ENCODE measurements at regions not wholly inside any gene's neighbourhood (a gene's known extent, or its start where the extent isn't known, plus 50 kb on each side); places are given as distances from the start of the nearest gene placed in this dataset.

DNA sequence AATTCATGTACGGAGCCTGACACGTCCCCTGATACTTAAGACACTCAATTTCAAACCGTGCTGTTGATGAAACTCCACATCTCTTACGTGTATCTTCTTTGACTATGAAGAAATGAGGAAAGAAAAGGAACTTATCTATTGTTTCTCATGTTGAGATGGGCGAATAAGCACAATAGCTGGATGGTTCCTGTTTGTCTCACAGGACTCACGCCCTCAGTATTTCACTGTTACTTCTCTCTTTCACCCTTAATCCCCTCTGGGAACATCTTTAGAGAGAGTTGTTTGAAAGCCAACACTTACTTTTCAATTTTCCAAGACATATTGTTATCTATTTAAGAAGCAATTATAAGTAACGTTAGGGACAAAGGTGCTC lies 99.8 kb downstream of the COPS8 start:
- Histone ChIP-seq H3K27ac (no peak overlapping the region), H3K27me3 (replicated peaks) (no peaks in the 10 kb centered on the region), H3K4me3 (ENCODE audit: low read depth, low read length) (no peak overlapping the region), H3K36me3 (replicated peaks) (no peaks in the 10 kb centered on the region)
- TF ChIP-seq, protein P1, sequence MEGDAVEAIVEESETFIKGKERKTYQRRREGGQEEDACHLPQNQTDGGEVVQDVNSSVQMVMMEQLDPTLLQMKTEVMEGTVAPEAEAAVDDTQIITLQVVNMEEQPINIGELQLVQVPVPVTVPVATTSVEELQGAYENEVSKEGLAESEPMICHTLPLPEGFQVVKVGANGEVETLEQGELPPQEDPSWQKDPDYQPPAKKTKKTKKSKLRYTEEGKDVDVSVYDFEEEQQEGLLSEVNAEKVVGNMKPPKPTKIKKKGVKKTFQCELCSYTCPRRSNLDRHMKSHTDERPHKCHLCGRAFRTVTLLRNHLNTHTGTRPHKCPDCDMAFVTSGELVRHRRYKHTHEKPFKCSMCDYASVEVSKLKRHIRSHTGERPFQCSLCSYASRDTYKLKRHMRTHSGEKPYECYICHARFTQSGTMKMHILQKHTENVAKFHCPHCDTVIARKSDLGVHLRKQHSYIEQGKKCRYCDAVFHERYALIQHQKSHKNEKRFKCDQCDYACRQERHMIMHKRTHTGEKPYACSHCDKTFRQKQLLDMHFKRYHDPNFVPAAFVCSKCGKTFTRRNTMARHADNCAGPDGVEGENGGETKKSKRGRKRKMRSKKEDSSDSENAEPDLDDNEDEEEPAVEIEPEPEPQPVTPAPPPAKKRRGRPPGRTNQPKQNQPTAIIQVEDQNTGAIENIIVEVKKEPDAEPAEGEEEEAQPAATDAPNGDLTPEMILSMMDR (IDR thresholded peaks at IDR 0.05; ENCODE audit: low read depth, low read length, missing control alignments) = no peak
- DNase-seq = no peak
- in situ Hi-C loops (cut with HindIII; ENCODE audit: low pct_ligation_motif_present, low sequenced_read_pairs) = no loop called here

DNA sequence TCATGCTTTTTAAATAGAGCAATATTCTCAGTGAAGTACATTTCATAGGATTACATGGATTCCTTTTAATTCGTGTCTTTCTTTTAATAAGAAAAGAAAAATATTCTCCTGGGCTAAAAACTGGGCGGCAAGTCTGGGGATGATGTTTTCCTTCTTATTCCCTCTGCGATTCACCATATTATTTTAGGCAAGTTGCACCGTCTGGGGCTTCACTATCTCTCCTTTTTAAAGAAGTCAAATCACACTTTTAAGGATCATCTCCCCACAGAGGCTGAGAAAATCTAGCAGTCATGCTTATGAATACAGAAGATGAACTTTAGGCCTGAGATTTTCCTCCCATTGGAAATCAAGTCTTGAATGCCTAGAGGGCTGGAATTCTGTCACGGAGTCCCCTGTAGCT lies 104.1 kb downstream of the COPS8 start:
- in situ Hi-C loops (cut with HindIII; ENCODE audit: low pct_ligation_motif_present, low sequenced_read_pairs) = no loop called here
- no peak for DNase-seq
- H3K27ac ChIP-seq = no peak overlapping the region
- no peaks in the 10 kb centered on the region for H3K36me3 ChIP-seq (replicated peaks)
- H3K27me3 ChIP-seq (replicated peaks) = no peaks in the 10 kb centered on the region
- TF ChIP-seq, protein P1 (IDR thresholded peaks at IDR 0.05; ENCODE audit: low read depth, low read length, missing control alignments) = no peak
- H3K4me3 ChIP-seq (ENCODE audit: low read depth, low read length) = no peak overlapping the region

- no peak for DNase-seq
- Histone ChIP-seq H3K27ac (no peak overlapping the region), H3K4me3 (ENCODE audit: low read depth, low read length) (no peak overlapping the region), H3K36me3 (replicated peaks) (no peaks in the 10 kb centered on the region), H3K27me3 (replicated peaks) (no peaks in the 10 kb centered on the region)
- TF ChIP-seq, protein P1 (IDR thresholded peaks at IDR 0.05; ENCODE audit: low read depth, low read length, missing control alignments) = no peak
- in situ Hi-C loops (cut with HindIII; ENCODE audit: low pct_ligation_motif_present, low sequenced_read_pairs) = no loop called here
These were observed 105.5 kb downstream of the COPS8 start for GRCh38 chr2:237190966-237191713.

GRCh38 chr2:237191714-237192081 lies 106.0 kb downstream of the COPS8 start:
- in situ Hi-C loops (cut with HindIII; ENCODE audit: low pct_ligation_motif_present, low sequenced_read_pairs) = no loop called here
- H3K27ac ChIP-seq = no peak overlapping the region
- no peak for DNase-seq

GRCh38 chr2:237192881-237193280 lies 107.2 kb downstream of the COPS8 start:
- no peak overlapping the region for H3K4me3 ChIP-seq (ENCODE audit: low read depth, low read length)
- no peaks in the 10 kb centered on the region for H3K36me3 ChIP-seq (replicated peaks)
- no peaks in the 10 kb centered on the region for H3K27me3 ChIP-seq (replicated peaks)
- in situ Hi-C loops (cut with HindIII; ENCODE audit: low pct_ligation_motif_present, low sequenced_read_pairs) = no loop called here
- H3K27ac ChIP-seq = no peak overlapping the region
- TF ChIP-seq, protein P1 (IDR thresholded peaks at IDR 0.05; ENCODE audit: low read depth, low read length, missing control alignments) = no peak
- DNase-seq = no peak

More at GRCh38 chr2:237191714-237192081, 106.0 kb downstream of the COPS8 start:
- Histone ChIP-seq H3K4me3 (ENCODE audit: low read depth, low read length) (no peak overlapping the region), H3K36me3 (replicated peaks) (no peaks in the 10 kb centered on the region), H3K27me3 (replicated peaks) (no peaks in the 10 kb centered on the region)
- TF ChIP-seq, protein P1 (IDR thresholded peaks at IDR 0.05; ENCODE audit: low read depth, low read length, missing control alignments) = no peak

DNA sequence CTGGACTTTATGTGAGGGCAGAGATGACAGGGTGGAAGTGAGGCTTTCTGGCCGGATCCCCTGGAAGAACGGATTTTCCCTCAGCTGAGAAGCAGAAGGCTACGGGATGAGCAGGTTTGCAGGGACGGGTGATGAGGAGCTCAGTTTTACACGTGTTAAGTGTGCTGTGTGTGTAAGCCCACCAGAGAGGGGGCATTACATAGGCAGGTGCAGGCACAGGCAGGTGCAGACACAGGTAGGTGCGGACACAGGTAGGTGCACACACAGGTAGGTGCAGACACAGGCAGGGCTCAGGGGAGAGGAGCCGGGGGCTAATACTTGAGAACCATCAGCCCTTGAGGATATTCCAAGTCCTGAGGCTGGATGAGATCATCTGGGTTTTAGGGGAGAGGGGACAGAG lies 107.7 kb downstream of the COPS8 start:
- in situ Hi-C loops (cut with HindIII; ENCODE audit: low pct_ligation_motif_present, low sequenced_read_pairs) = no loop called here
- TF ChIP-seq, protein P1 (IDR thresholded peaks at IDR 0.05; ENCODE audit: low read depth, low read length, missing control alignments) = no peak
- H3K36me3 ChIP-seq (replicated peaks) = no peaks in the 10 kb centered on the region
- H3K27me3 ChIP-seq (replicated peaks) = no peaks in the 10 kb centered on the region
- no peak for DNase-seq
- no peak overlapping the region for H3K4me3 ChIP-seq (ENCODE audit: low read depth, low read length)
- H3K27ac ChIP-seq = no peak overlapping the region
